ENCODE measurements at regions not wholly inside any gene's neighbourhood (a gene's known extent, or its start where the extent isn't known, plus 50 kb on each side); places are given as distances from the start of the nearest gene placed in this dataset.

DNA sequence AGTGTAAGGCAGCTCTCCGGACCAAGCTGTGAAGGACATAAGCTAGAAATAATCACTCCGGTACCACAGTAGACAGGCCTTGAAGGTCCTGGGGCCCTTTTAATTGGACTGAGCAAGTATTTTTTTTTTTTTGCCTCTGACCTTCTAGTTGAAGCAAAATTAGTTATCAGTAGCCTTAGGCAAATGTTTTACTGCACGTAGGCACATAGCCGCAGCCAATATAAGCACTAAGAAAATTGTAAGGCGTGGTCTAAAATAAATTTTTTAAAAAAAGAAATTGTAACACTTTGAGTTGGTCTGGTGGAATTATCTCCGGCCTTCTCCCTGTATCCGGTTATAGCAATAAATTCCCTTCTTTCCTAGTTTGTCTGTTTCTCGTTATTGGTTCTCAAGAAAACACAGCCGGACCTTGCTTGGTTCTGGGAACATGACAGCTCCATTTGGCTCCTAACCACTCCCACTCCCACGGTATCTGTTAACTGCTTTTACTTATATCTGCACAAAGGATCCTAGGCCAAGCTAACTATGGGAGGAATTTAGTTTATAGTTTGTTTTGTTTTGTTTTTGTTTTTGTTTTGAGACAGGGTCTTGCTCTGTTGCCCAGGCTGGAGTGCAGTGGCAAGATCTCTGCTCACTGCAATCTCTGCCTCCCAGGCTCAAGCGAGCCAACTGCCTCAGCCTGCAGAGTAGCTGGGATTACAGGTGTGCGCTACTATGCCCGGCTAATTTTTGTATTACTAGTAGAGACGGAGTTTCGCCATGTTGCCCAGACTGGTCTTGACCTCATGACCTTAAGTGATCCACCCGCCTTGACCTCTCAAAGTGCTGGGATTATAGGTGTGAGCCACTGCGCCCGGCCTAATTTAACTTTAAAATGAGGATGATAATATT, 124.4 kb upstream of the KIF5B start:
- no peak for TF ChIP-seq EZH2 (IDR thresholded peaks at IDR 0.05)
- TF ChIP-seq POLR2AphosphoS5 (IDR thresholded peaks at IDR 0.05; ENCODE audit: borderline replicate concordance, low read depth, low read length): no peak
